ENCODE measurements at regions not wholly inside any gene's neighbourhood (a gene's known extent, or its start where the extent isn't known, plus 50 kb on each side); places are given as distances from the start of the nearest gene placed in this dataset.
A peak's percentile ranks its signal among the peaks of the same experiment; 100 is the strongest.

DNA sequence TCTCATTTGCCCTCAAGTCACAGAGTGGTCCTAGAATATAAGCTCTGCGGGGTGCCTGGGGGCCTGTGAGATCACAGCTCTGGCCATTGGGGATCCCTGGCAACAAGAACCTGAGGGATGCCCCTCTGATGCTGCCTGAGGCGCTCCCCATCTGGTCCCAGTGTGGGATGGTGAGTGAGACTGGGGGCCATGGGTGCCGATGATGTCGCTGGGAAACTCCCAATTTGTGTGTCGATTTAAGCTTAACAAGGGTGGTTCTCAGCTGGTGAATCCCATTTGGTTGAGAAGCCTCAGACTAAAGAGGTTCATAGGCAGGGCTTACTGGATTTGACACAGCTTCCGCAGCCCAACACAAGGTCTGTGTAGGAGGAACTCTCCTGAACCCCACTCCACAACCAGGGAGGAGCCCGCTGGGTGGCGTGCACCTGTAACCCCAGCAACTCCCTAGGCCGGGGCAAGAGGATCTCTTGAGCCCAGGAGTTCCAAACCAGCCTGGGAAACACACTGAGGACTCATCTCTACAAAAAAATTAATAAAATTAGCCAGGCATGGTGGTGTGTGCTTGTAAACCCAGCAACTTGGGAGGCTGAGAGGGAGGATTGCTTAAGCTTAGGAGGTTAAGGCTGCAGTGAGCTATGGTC, 63.7 kb upstream of the SIAH1 start:
- Mint-ChIP-seq H3K27me3 (no peaks in the 10 kb centered on the region), H3K36me3 (no peaks in the 10 kb centered on the region), H3K4me1 (peaks cover 0 to 4% (median 0%) of the 10 kb centered on the region in 4 donors), H3K27ac (no peak overlapping the region), H3K4me3 (no peak overlapping the region), H3K9me3 (no peaks in the 10 kb centered on the region)
- POLR2A ChIA-PET = no interaction called here
- DNase-seq = no peak
- ATAC-seq = no peak

DNA sequence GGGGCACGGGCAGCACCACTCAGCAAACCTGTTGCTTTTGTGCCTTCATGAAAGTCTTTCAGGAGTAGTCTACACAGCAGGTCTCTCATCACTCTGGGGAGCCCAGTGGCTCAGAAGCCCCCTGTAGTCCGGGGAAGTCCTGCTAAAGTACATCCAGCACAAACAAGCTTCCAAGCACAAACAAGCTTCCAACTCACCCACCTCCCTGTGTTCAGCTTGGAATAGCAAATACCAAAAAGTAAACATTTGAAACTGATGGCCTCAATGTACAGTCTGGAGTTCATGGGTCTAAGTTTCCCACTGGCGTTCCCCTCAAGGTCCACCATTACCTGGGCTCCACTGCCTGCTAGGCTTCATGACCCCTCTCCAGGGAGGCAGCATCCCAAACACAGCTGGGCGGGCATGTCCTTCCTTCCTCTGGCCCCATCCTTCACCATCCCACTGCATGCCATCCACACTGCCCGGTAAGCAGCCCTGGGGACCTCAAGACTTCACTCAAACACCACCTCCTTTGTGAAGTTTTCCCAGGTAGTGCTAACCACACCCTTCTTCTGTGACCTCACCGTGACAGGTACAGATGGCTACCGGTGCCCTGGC, 62.8 kb upstream of the SIAH1 start:
- Mint-ChIP-seq H3K9me3 (no peaks in the 10 kb centered on the region), H3K27ac (peak overlapping the region in 1 of 10 donors; percentile 61), H3K27me3 (no peaks in the 10 kb centered on the region), H3K36me3 (no peaks in the 10 kb centered on the region), H3K4me1 (peaks cover 0 to 4% (median 0%) of the 10 kb centered on the region in 4 donors), H3K4me3 (no peak overlapping the region)
- DNase-seq (no peak), ATAC-seq (no peak)
- POLR2A ChIA-PET = no interaction called here

DNA sequence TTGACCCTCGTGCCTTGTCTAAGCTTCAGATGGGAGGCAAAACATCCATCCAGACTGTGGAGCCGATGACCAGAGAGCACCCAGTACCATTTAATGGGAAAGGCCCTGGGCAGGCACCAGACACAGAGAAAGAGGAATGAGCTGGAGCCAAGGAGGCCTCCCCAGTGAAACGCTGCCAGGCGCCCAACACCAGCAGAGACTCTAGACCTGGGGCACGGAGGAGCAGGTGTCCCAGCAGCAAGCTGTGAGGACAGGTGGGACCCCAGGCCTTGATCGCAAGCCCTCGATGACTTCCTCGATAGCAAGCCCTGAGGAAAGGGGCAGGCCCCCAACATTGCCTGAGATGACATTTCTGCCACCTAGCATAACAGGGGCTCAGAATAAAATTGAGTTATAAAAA, 62.2 kb upstream of the SIAH1 start:
- Mint-ChIP-seq H3K27ac (no peak overlapping the region), H3K36me3 (no peaks in the 10 kb centered on the region), H3K9me3 (no peaks in the 10 kb centered on the region), H3K4me1 (peaks cover 0 to 4% (median 0%) of the 10 kb centered on the region in 4 donors), H3K27me3 (no peaks in the 10 kb centered on the region), H3K4me3 (no peak overlapping the region)
- DNase-seq = no peak
- POLR2A ChIA-PET = no interaction called here
- ATAC-seq = no peak

DNA sequence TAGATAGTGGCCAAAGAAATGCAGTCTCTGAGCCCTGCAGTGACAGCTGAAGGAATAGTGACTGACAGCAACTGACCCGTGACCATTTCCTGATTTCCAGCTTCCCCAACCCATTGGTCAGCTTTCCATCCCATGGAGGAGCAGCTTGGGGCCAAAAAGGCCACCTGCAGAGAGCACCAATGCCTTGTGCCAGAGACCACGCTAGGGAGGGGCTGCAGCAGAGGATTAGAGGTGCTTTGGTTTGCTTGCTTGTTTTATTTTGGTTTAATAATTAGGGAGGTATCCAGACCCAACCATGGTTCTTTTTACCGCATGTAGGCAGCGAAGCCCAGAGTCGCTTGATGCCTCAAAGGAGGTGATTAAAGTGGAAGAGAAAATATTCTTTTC, 61.3 kb upstream of the SIAH1 start:
- POLR2A ChIA-PET = no interaction called here
- H3K27ac Mint-ChIP-seq = no peak overlapping the region
- no peak for ATAC-seq
- H3K27me3 Mint-ChIP-seq = no peaks in the 10 kb centered on the region
- no peak overlapping the region for H3K4me3 Mint-ChIP-seq
- DNase-seq = no peak
- peaks cover 0 to 4% (median 0%) of the 10 kb centered on the region in 4 donors for H3K4me1 Mint-ChIP-seq
- H3K36me3 Mint-ChIP-seq = no peaks in the 10 kb centered on the region
- H3K9me3 Mint-ChIP-seq = no peaks in the 10 kb centered on the region

DNA sequence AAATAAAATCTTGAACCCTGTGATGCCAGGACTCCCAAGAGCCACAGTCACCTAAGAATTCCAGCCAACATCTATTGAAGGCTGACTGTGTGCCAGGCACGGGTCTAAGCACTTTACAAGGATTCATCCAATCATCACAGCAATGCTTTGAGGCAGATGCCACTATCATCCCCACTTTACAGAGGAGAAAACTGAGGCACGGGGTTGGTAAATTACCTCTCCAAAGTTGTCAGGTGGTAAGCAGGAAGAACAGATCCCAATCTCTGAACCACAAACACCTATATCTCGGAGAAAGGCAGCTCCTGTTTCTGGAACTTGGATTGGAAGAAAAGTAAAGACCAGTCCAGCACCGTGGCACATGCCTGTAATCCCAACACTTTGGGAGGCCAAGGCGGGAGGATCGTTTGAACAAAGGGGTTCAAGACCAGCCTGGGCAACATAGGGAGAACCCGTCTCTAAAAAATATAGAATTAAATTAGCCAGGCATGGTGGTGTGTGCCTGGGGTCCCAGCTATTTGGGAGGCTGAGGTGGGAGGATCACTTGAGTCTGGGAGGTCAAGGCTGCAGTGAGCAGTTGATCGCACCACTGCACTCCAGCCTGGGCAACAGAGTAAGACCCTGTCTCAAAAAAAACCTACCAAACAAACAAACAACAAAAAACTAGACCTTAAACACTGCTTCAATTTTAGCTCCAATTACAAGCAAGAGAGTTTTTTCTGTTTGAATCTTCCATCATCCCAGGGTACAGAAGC, 60.7 kb upstream of the SIAH1 start:
- Mint-ChIP-seq H3K27ac (no peak overlapping the region), H3K36me3 (no peaks in the 10 kb centered on the region), H3K4me1 (peaks cover 0 to 4% (median 0%) of the 10 kb centered on the region in 4 donors), H3K9me3 (no peaks in the 10 kb centered on the region), H3K4me3 (no peak overlapping the region), H3K27me3 (no peaks in the 10 kb centered on the region)
- DNase-seq = no peak
- POLR2A ChIA-PET = no interaction called here
- ATAC-seq = no peak

DNA sequence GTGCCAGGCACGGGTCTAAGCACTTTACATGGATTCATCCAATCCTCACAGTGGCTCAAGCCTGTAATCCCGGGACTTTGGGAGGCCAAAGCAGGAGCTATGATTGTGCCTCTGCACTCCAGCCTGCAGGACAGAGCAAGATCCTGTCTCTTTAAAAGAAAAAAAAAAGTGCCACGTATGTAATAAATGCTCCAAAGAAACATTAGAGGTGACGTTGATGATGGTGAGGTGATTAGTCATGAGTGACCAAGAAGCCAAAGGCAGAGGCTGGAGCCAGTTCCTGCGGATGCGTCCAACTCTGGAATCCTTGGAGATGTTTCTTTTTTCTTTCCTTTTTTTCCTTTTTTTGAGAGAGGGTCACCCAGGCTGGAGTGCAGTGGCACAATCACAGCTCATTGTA, 59.4 kb upstream of the SIAH1 start:
- Mint-ChIP-seq H3K4me1 (peaks cover 0 to 4% (median 0%) of the 10 kb centered on the region in 4 donors), H3K27ac (peak overlapping the region in 1 of 10 donors; percentile 52), H3K9me3 (no peaks in the 10 kb centered on the region), H3K27me3 (no peaks in the 10 kb centered on the region), H3K4me3 (no peak overlapping the region), H3K36me3 (no peaks in the 10 kb centered on the region)
- ATAC-seq (no peak), DNase-seq (no peak)
- POLR2A ChIA-PET = no interaction called here

DNA sequence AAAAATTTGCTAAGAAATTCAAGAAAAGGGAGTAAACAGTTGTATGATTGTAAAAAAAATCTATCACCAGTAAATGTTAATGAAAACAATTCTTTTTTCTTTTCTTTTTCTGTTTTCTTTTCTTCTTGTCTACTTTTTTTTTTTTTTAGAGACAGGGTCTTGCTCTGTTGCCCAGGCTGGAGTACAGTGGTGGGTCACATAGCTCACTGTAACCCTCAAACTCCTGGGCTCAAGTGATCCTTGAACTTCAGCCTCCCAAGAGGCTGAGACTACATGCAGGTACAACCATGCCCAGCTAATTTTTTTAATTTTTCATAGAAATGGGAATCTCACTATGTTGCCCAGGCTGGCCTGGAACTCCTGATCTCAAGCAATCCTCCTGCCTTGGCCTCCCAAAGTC, 57.2 kb upstream of the SIAH1 start:
- no peak overlapping the region for H3K27ac Mint-ChIP-seq
- H3K4me3 Mint-ChIP-seq = no peak overlapping the region
- H3K4me1 Mint-ChIP-seq = no peaks in the 10 kb centered on the region
- DNase-seq (no peak), ATAC-seq (no peak)
- POLR2A ChIA-PET = no interaction called here
- H3K27me3 Mint-ChIP-seq = peaks cover 0 to 1% (median 0%) of the 10 kb centered on the region in 5 donors
- no peaks in the 10 kb centered on the region for H3K9me3 Mint-ChIP-seq
- no peaks in the 10 kb centered on the region for H3K36me3 Mint-ChIP-seq

DNA sequence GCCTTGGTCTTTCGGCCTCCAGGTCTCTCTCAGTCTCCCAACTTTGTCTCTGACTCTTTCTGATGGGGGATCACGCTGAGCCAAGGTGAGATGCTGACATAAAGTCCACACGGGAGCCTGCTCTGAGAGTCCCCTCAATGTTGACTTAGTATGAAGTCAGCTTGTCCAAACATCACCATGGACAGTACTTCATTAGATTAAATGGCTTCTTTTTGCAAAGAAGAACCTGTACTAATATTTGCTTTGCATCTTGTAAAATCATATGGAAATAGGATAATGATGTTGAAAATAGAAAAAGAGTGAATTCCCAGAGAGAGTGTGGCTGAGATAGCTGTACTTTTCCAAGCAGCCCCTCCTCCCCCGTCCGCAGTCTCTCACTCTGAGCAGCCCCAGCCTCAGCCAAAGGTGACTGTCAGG, 56.7 kb upstream of the SIAH1 start:
- ATAC-seq (no peak), DNase-seq (no peak)
- Mint-ChIP-seq H3K4me1 (no peaks in the 10 kb centered on the region), H3K4me3 (no peak overlapping the region), H3K36me3 (no peaks in the 10 kb centered on the region), H3K27ac (no peak overlapping the region), H3K9me3 (no peaks in the 10 kb centered on the region), H3K27me3 (peaks cover 0 to 6% (median 0%) of the 10 kb centered on the region in 5 donors)
- POLR2A ChIA-PET = no interaction called here

DNA sequence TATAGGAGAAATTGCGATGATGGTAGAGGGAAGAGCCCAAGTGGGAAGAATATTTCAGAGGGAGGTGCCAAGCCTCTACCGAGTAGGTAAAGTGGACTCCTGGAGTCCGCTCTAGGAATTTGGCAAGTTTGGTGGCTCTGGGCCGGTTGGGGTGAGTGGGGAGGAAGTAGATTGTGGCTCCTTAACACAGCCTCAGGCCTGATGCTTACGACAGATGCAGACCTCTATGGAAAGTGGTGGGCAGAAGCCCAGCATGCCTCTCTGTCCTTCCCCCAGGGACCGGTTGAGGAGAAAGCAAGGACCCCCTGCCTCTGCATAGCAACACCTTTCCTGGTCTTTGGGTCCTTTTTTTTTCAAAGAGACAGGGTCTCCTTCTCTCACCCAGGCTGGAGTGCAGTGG, 55.9 kb upstream of the SIAH1 start:
- Mint-ChIP-seq H3K9me3 (no peaks in the 10 kb centered on the region), H3K4me1 (no peaks in the 10 kb centered on the region), H3K36me3 (no peaks in the 10 kb centered on the region), H3K27me3 (peaks cover 0 to 7% (median 0%) of the 10 kb centered on the region in 5 donors), H3K27ac (peak overlapping the region in 1 of 10 donors; percentile 14), H3K4me3 (no peak overlapping the region)
- DNase-seq (no peak), ATAC-seq (no peak)
- POLR2A ChIA-PET = no interaction called here

DNA sequence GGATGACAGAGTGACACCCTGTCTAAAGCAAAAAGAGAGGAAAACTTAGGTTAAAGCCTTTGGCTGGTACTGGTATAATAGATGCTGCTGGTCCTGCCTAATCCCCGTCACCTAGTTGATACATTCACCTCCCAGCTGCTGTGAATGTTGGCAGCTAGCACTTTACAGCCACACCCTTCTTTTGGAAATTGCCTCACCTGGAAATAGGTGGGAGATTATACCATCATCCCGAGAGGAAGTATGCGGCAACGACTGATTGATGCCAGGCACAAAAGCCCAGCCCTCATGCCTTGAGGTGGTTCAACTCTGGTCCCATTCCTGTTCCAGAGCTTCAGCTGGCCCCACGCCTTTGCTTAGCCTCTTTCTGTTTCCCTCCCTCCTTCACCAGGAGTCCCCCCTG, 53.2 kb upstream of the SIAH1 start:
- Mint-ChIP-seq H3K4me3 (no peak overlapping the region), H3K36me3 (no peaks in the 10 kb centered on the region), H3K27ac (no peak overlapping the region), H3K4me1 (peaks cover 6 to 22% (median 14%) of the 10 kb centered on the region in 4 donors), H3K27me3 (peaks cover 0 to 7% (median 0%) of the 10 kb centered on the region in 5 donors), H3K9me3 (no peaks in the 10 kb centered on the region)
- POLR2A ChIA-PET = no interaction called here
- DNase-seq = no peak
- ATAC-seq = no peak

DNA sequence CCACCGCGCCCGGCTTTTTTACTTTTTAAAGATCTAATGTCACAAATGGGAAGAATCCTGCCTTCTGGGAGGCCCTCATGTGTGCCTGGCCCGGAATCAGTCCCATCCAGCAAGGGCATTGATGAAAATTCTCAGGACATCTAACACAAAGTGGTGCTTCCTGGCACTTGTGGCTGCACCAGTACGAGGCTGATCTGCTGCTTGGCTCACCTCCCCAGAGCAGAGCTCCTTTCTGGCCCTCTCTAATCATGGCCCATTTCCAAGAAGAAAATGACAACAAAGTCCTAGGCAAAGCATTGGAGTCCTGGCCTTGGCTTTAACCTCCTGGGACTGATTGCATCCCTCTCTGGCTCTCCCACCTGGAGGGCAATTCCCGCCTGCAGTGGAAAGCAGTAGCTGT, 50.7 kb upstream of the SIAH1 start:
- Mint-ChIP-seq H3K27me3 (peaks cover 0 to 7% (median 0%) of the 10 kb centered on the region in 5 donors), H3K4me1 (peaks cover 8 to 40% (median 18%) of the 10 kb centered on the region in 4 donors), H3K4me3 (no peak overlapping the region), H3K9me3 (no peaks in the 10 kb centered on the region), H3K36me3 (no peaks in the 10 kb centered on the region), H3K27ac (no peak overlapping the region)
- DNase-seq (no peak), ATAC-seq (no peak)
- POLR2A ChIA-PET = no interaction called here

DNA sequence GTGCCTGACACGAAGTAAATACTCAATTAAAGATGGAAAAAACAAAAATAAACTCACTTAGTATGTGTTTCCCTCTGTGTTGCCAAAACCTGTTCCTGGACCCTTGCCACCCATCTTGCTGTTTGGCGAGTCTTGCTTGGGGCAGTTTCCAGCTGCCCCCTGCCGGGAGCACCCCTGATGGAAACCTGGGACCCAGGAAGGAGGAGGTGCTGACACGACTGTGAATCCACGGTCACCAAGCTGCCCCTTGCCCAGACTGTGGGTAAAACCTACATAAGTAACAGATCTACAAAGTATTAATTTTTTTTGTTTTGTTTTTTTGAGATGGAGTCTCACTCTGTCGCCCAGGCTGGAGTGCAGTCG, 50.1 kb upstream of the SIAH1 start:
- no peak overlapping the region for H3K27ac Mint-ChIP-seq
- no peaks in the 10 kb centered on the region for H3K36me3 Mint-ChIP-seq
- POLR2A ChIA-PET = no interaction called here
- no peaks in the 10 kb centered on the region for H3K9me3 Mint-ChIP-seq
- ATAC-seq (no peak), DNase-seq (no peak)
- H3K4me3 Mint-ChIP-seq = no peak overlapping the region
- H3K4me1 Mint-ChIP-seq = peaks cover 8 to 41% (median 18%) of the 10 kb centered on the region in 4 donors
- peaks cover 0 to 7% (median 0%) of the 10 kb centered on the region in 5 donors for H3K27me3 Mint-ChIP-seq

Measured in naive thymus-derived CD8-positive, alpha-beta T cell (primary cell).